Keratinocyte (primary cell): ENCODE measurements at regions not wholly inside any gene's neighbourhood (a gene's known extent, or its start where the extent isn't known, plus 50 kb on each side); places are given as distances from the start of the nearest gene placed in this dataset.

Source experiments
- DNase-seq: peaks from one replicate; pipeline ENCODE4 v3.0.0-alpha.2; 2011; ENCODE audit warnings: low read depth, missing footprints, low spot score
- FAIRE-seq: peaks from 2 replicates; lab custom pipeline; 2011; peaks lifted over from hg19 to GRCh38; lab: Jason Lieb, UNC
- H2AFZ ChIP-seq: 2 replicates; pipeline ENCODE4 v1.6.0; 2012; ENCODE audit warnings: low read length, control low read depth, inconsistent platforms; ENCODE audit not compliant: control insufficient read depth
- H3K27ac ChIP-seq: 2 replicates; pipeline ENCODE4 v1.5.1; 2011; ENCODE audit warnings: low read length; ENCODE audit not compliant: control insufficient read depth, insufficient read depth
- H3K27me3 ChIP-seq: 3 replicates; pipeline ENCODE4 v1.6.0; 2011; ENCODE audit warnings: low read length; ENCODE audit not compliant: control insufficient read depth, insufficient read depth; ENCODE audit errors: extremely low read depth
- H3K36me3 ChIP-seq, 2 experiments: 2 replicates in 1 of 2; 3 replicates in 1 of 2; pipeline ENCODE4 v1.5.1; 2011; ENCODE audit warnings: low read length in 2 of 2, mild to moderate bottlenecking in 1 of 2; ENCODE audit not compliant: control insufficient read depth in 2 of 2, insufficient read depth in 2 of 2; ENCODE audit errors: extremely low read depth in 1 of 2
- H3K4me1 ChIP-seq: 3 replicates; pipeline ENCODE4 v1.5.1; 2011; ENCODE audit warnings: low read length; ENCODE audit not compliant: control insufficient read depth, insufficient read depth; ENCODE audit errors: extremely low read depth
- H3K4me2 ChIP-seq: 3 replicates; pipeline ENCODE4 v1.6.0; 2011; ENCODE audit warnings: low read depth, low read length; ENCODE audit not compliant: control insufficient read depth, insufficient read depth; ENCODE audit errors: extremely low read depth
- H3K4me3 ChIP-seq, 3 experiments: fragments of 200-600 bp in 1 of 3; sonication (generic) in 1 of 3; 2 replicates in 2 of 3; 3 replicates in 1 of 3; pipeline ENCODE4 v1.5.1; 2011 to 2016; ENCODE audit warnings: low read length in 3 of 3, mild to moderate bottlenecking in 3 of 3, control low read depth in 2 of 3, inconsistent platforms in 1 of 3, low read depth in 1 of 3, mixed read lengths in 1 of 3, mixed run types in 1 of 3, moderate library complexity in 1 of 3; ENCODE audit not compliant: control insufficient read depth in 2 of 3, insufficient read depth in 2 of 3; ENCODE audit errors: extremely low read depth in 1 of 3
- H3K79me2 ChIP-seq: 2 replicates; pipeline ENCODE4 v1.6.0; 2012; ENCODE audit warnings: low read length; ENCODE audit not compliant: control insufficient read depth, insufficient read depth
- H3K9ac ChIP-seq: 3 replicates; pipeline ENCODE4 v1.6.0; 2011; ENCODE audit warnings: low read length; ENCODE audit not compliant: control insufficient read depth, insufficient read depth; ENCODE audit errors: extremely low read depth
- H3K9me1 ChIP-seq: 3 replicates; pipeline ENCODE4 v1.6.0; 2011; ENCODE audit warnings: low read length; ENCODE audit not compliant: control insufficient read depth, insufficient read depth; ENCODE audit errors: extremely low read depth
- H3K9me3 ChIP-seq: 2 replicates; pipeline ENCODE4 v1.5.1; 2012; ENCODE audit warnings: low read depth, low read length; ENCODE audit not compliant: control insufficient read depth
- H4K20me1 ChIP-seq: 3 replicates; pipeline ENCODE4 v1.6.0; 2011; ENCODE audit warnings: low read length; ENCODE audit not compliant: control insufficient read depth, insufficient read depth; ENCODE audit errors: extremely low read depth
- CTCF ChIP-seq, 3 experiments: IDR thresholded peaks in 1 of 3; conservative IDR thresholded peaks in 1 of 3; optimal IDR thresholded peaks in 1 of 3; 2 replicates in 2 of 3; 3 replicates in 1 of 3; pipeline versions ENCODE3 to v1.5.1; 2011; ENCODE audit warnings: low read length in 3 of 3, mild to moderate bottlenecking in 3 of 3, moderate library complexity in 2 of 3, control low read depth in 1 of 3, inconsistent platforms in 1 of 3; ENCODE audit not compliant: insufficient read depth in 2 of 3; ENCODE audit errors: extremely low read depth in 1 of 3
- EZH2 ChIP-seq: IDR thresholded peaks from one replicate; pipeline ENCODE4 v1.6.1; 2012; ENCODE audit warnings: inconsistent platforms, mild to moderate bottlenecking, low read length, moderate library complexity
- dilution Hi-C: fragments of 300-500 bp; cut with MboI; formaldehyde crosslinking; loops from one replicate; pipeline ENCODE4 v1.7.0; 2020; ENCODE audit warnings: low sequenced_read_pairs; ENCODE audit not compliant: extremely low pct_ligation_motif_present

GRCh38 chr14:84579292-84579691 is 950.7 kb upstream of the FLRT2 start:
- dilution Hi-C loops, result no loop called here
- DNase-seq (no peak), FAIRE-seq (no peak)
- Histone ChIP-seq H3K9ac (no peak overlapping the region), H3K9me3 (no peaks in the 10 kb centered on the region), H3K4me3 (no peak overlapping the region), H4K20me1 (no peaks in the 10 kb centered on the region), H3K4me1 (no peaks in the 10 kb centered on the region), H3K4me2 (no peak overlapping the region), H3K79me2 (no peaks in the 10 kb centered on the region), H3K9me1 (no peaks in the 10 kb centered on the region), H2AFZ (no peak overlapping the region), H3K36me3 (no peaks in the 10 kb centered on the region), H3K27ac (no peak overlapping the region), H3K27me3 (no peaks in the 10 kb centered on the region)
- TF ChIP-seq EZH2 (no peak), CTCF (optimal IDR thresholded peaks at IDR 0.05 in 1 of 3, IDR thresholded peaks at IDR 0.05 in 1 of 3, conservative IDR thresholded peaks at IDR 0.05 in 1 of 3; ENCODE audit: extremely low read depth in 1 of 3, insufficient read depth in 2 of 3, low read length in 3 of 3) (no peak)

- H3K27me3 ChIP-seq, result no peaks in the 10 kb centered on the region
- no peak overlapping the region for H2AFZ ChIP-seq
Measured at GRCh38 chr14:84581041-84581440, 948.9 kb upstream of the FLRT2 start.

More at GRCh38 chr14:84581041-84581440, 948.9 kb upstream of the FLRT2 start:
- Histone ChIP-seq H3K4me1 (no peaks in the 10 kb centered on the region), H3K4me2 (no peak overlapping the region), H4K20me1 (no peaks in the 10 kb centered on the region), H3K27ac (no peak overlapping the region), H3K79me2 (no peaks in the 10 kb centered on the region), H3K9me1 (no peaks in the 10 kb centered on the region), H3K9ac (no peak overlapping the region), H3K9me3 (no peaks in the 10 kb centered on the region), H3K4me3 (no peak overlapping the region), H3K36me3 (no peaks in the 10 kb centered on the region)
- TF ChIP-seq CTCF (optimal IDR thresholded peaks at IDR 0.05 in 1 of 3, IDR thresholded peaks at IDR 0.05 in 1 of 3, conservative IDR thresholded peaks at IDR 0.05 in 1 of 3; ENCODE audit: extremely low read depth in 1 of 3, insufficient read depth in 2 of 3, low read length in 3 of 3) (no peak), EZH2 (no peak)
- DNase-seq, result no peak
- FAIRE-seq, result no peak
- dilution Hi-C loops, result no loop called here
